ENCODE measurements at regions not wholly inside any gene's neighbourhood (a gene's known extent, or its start where the extent isn't known, plus 50 kb on each side); places are given as distances from the start of the nearest gene placed in this dataset.

DNA sequence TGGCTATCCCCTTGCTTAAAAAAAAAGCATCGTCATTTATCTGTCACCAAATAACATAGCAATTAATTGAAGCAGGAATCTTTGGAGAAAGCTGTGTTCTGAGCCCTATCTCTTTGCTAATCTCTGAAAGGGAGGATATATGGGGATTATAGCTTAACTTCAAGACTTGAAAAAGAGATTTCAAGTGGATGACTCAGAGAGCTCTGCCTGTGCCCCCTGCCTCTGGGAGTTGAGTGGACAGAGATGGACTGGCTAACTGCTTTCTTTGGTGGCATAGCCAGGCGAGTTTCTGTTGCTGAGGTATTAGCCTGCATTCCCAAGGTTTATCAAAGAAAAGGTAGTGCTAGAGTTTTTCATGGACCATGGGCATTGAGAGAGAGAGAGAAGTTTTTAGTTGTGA, 91.6 kb downstream of the DDIT4L start:
- TF ChIP-seq POLR2AphosphoS5 (IDR thresholded peaks at IDR 0.05; ENCODE audit: low read depth, low read length): no peak
- TF ChIP-seq TAF1 (IDR thresholded peaks at IDR 0.05; ENCODE audit: borderline replicate concordance, insufficient read depth, low read length): no peak

Measured in PFSK-1 (cell line).